ENCODE measurements at regions not wholly inside any gene's neighbourhood (a gene's known extent, or its start where the extent isn't known, plus 50 kb on each side); places are given as distances from the start of the nearest gene placed in this dataset.

GRCh38 chr21:18940791-18941190, 537.2 kb upstream of the TMPRSS15 start:
- TF ChIP-seq CTCF (conservative IDR thresholded peaks at IDR 0.05 in 1 of 2, IDR thresholded peaks at IDR 0.05 in 1 of 2; ENCODE audit: extremely low read depth in 1 of 2, insufficient read depth in 1 of 2, low read depth in 1 of 2, low read length in 2 of 2) (no peak), EZH2 (IDR thresholded peaks at IDR 0.05; ENCODE audit: borderline replicate concordance, low read length) (no peak)

All from mammary epithelial cell (primary cell).